KOPT-K1 (cell line): ENCODE measurements at regions not wholly inside any gene's neighbourhood (a gene's known extent, or its start where the extent isn't known, plus 50 kb on each side); places are given as distances from the start of the nearest gene placed in this dataset.
"Not testable (repeated sequence)": the region's sequence is repeated elsewhere in the genome, so short reads cannot be mapped to it uniquely, and the experiment has no call there.

Experiments used
- H3K27ac ChIP-seq: fragments of 200-600 bp; sonication (generic); 2 replicates; pipeline ENCODE4 v1.5.1; 2016; ENCODE audit warnings: antibody characterized with exemption, mild to moderate bottlenecking, low read depth, low read length; ENCODE audit not compliant: poor library complexity, severe bottlenecking
- H3K36me3 ChIP-seq: fragments of 200-600 bp; sonication (generic); 2 replicates; pipeline ENCODE4 v1.5.1; 2017; ENCODE audit warnings: antibody characterized with exemption, mild to moderate bottlenecking, low read length, moderate library complexity; ENCODE audit not compliant: insufficient read depth
- H3K9me3 ChIP-seq: fragments of 200-600 bp; sonication (generic); 2 replicates; pipeline ENCODE4 v1.5.1; 2017; ENCODE audit warnings: antibody characterized with exemption, low read length, mild to moderate bottlenecking; ENCODE audit not compliant: insufficient read depth, poor library complexity, severe bottlenecking

- Histone ChIP-seq H3K36me3 (no peaks in the 10 kb centered on the region), H3K9me3 (no peaks in the 10 kb centered on the region), H3K27ac (no peak overlapping the region)
These were observed 1256.6 kb upstream of the CNTN5 start for GRCh38 chr11:97764193-97764592.

GRCh38 chr11:97764605-97765004 is 1256.1 kb upstream of the CNTN5 start:
- no peak overlapping the region for H3K27ac ChIP-seq
- H3K36me3 ChIP-seq: no peaks in the 10 kb centered on the region
- no peaks in the 10 kb centered on the region for H3K9me3 ChIP-seq

GRCh38 chr11:97770570-97770969 is 1250.2 kb upstream of the CNTN5 start:
- no peak overlapping the region for H3K27ac ChIP-seq
- no peaks in the 10 kb centered on the region for H3K9me3 ChIP-seq
- no peaks in the 10 kb centered on the region for H3K36me3 ChIP-seq

- Histone ChIP-seq H3K27ac (no peak overlapping the region), H3K9me3 (no peaks in the 10 kb centered on the region), H3K36me3 (no peaks in the 10 kb centered on the region)
These were observed 1248.0 kb upstream of the CNTN5 start for GRCh38 chr11:97772705-97773104.

GRCh38 chr11:97784388-97784787 is 1236.4 kb upstream of the CNTN5 start:
- not testable (repeated sequence) for H3K27ac ChIP-seq, H3K36me3 ChIP-seq
- H3K9me3 ChIP-seq: peaks cover 20% of the 10 kb centered on the region

GRCh38 chr11:97786961-97787360 is 1233.8 kb upstream of the CNTN5 start:
- Histone ChIP-seq H3K9me3 (peaks cover 20% of the 10 kb centered on the region), H3K27ac (no peak overlapping the region), H3K36me3 (no peaks in the 10 kb centered on the region)

GRCh38 chr11:97794876-97795275 is 1225.9 kb upstream of the CNTN5 start:
- no peak overlapping the region for H3K27ac ChIP-seq
- no peaks in the 10 kb centered on the region for H3K36me3 ChIP-seq
- H3K9me3 ChIP-seq: no peaks in the 10 kb centered on the region

GRCh38 chr11:97800891-97801290 is 1219.9 kb upstream of the CNTN5 start:
- no peaks in the 10 kb centered on the region for H3K9me3 ChIP-seq
- H3K36me3 ChIP-seq: no peaks in the 10 kb centered on the region
- H3K27ac ChIP-seq: no peak overlapping the region

- no peaks in the 10 kb centered on the region for H3K36me3 ChIP-seq
- H3K27ac ChIP-seq: no peak overlapping the region
- peaks cover 2% of the 10 kb centered on the region for H3K9me3 ChIP-seq
These were observed 1206.3 kb upstream of the CNTN5 start for GRCh38 chr11:97814325-97814959.

- no peaks in the 10 kb centered on the region for H3K36me3 ChIP-seq
- H3K9me3 ChIP-seq: no peaks in the 10 kb centered on the region
- no peak overlapping the region for H3K27ac ChIP-seq
These were observed 1205.1 kb upstream of the CNTN5 start for GRCh38 chr11:97815667-97816066.

GRCh38 chr11:97832451-97832850 is 1188.3 kb upstream of the CNTN5 start:
- no peaks in the 10 kb centered on the region for H3K9me3 ChIP-seq
- H3K36me3 ChIP-seq: no peaks in the 10 kb centered on the region
- no peak overlapping the region for H3K27ac ChIP-seq

- Histone ChIP-seq H3K9me3 (no peaks in the 10 kb centered on the region), H3K36me3 (no peaks in the 10 kb centered on the region), H3K27ac (no peak overlapping the region)
These were observed 1187.3 kb upstream of the CNTN5 start for GRCh38 chr11:97833412-97833811.

- no peaks in the 10 kb centered on the region for H3K9me3 ChIP-seq
- no peaks in the 10 kb centered on the region for H3K36me3 ChIP-seq
- H3K27ac ChIP-seq: no peak overlapping the region
These were observed 1176.7 kb upstream of the CNTN5 start for GRCh38 chr11:97844016-97844415.

- H3K9me3 ChIP-seq: no peaks in the 10 kb centered on the region
These were observed 1173.0 kb upstream of the CNTN5 start for GRCh38 chr11:97847730-97848129.

GRCh38 chr11:97850701-97851100 is 1170.0 kb upstream of the CNTN5 start:
- H3K27ac ChIP-seq: no peak overlapping the region
- H3K36me3 ChIP-seq: no peaks in the 10 kb centered on the region
- H3K9me3 ChIP-seq: no peaks in the 10 kb centered on the region

More at GRCh38 chr11:97847730-97848129, 1173.0 kb upstream of the CNTN5 start:
- Histone ChIP-seq H3K27ac (no peak overlapping the region), H3K36me3 (no peaks in the 10 kb centered on the region)

- Histone ChIP-seq H3K9me3 (no peaks in the 10 kb centered on the region), H3K27ac (no peak overlapping the region), H3K36me3 (no peaks in the 10 kb centered on the region)
These were observed 1166.4 kb upstream of the CNTN5 start for GRCh38 chr11:97854357-97854756.
